SU-DHL-6 (cell line): ENCODE measurements at regions not wholly inside any gene's neighbourhood (a gene's known extent, or its start where the extent isn't known, plus 50 kb on each side); places are given as distances from the start of the nearest gene placed in this dataset.

Experiments
- EZH2phosphoT487 ChIP-seq: fragments of 200-600 bp; sonication (generic), shearing (Covaris generic); conservative IDR thresholded peaks from 2 replicates; pipeline ENCODE4 v1.6.1; 2018; ENCODE audit warnings: mild to moderate bottlenecking, antibody characterized with exemption, low read length, moderate library complexity, mixed read lengths
- TF ChIP-seq, protein P1 (sequence below): fragments of 200-600 bp; sonication (generic); IDR thresholded peaks from one replicate; pipeline ENCODE4 v1.5.1; 2017; ENCODE audit warnings: antibody characterized with exemption, mild to moderate bottlenecking, low read length, moderate library complexity; ENCODE audit not compliant: insufficient read depth, poor library complexity, severe bottlenecking

DNA sequence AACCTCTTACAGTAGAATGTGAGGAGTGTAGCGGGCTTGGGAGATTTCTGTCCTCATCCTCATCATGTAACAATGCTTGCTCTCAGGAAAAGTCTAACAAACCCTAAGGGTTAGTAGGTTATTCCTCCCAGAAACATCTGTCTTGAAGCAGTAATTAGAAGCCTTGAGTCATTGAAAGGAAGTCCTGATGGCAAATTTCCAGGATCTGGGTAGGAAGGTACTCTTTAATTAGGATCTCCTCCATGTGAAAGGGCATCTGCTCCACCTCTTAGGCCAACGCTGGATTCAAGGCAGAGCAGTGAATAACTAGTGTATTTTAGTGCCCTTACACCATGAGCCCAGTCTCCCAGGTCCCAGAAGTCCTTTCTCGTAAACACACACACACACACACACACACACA is 106.6 kb upstream of the BARHL2 start:
- TF ChIP-seq, protein P1, sequence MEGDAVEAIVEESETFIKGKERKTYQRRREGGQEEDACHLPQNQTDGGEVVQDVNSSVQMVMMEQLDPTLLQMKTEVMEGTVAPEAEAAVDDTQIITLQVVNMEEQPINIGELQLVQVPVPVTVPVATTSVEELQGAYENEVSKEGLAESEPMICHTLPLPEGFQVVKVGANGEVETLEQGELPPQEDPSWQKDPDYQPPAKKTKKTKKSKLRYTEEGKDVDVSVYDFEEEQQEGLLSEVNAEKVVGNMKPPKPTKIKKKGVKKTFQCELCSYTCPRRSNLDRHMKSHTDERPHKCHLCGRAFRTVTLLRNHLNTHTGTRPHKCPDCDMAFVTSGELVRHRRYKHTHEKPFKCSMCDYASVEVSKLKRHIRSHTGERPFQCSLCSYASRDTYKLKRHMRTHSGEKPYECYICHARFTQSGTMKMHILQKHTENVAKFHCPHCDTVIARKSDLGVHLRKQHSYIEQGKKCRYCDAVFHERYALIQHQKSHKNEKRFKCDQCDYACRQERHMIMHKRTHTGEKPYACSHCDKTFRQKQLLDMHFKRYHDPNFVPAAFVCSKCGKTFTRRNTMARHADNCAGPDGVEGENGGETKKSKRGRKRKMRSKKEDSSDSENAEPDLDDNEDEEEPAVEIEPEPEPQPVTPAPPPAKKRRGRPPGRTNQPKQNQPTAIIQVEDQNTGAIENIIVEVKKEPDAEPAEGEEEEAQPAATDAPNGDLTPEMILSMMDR = no peak
- TF ChIP-seq EZH2phosphoT487 = no peak
